ENCODE measurements at regions not wholly inside any gene's neighbourhood (a gene's known extent, or its start where the extent isn't known, plus 50 kb on each side); places are given as distances from the start of the nearest gene placed in this dataset.

GRCh38 chr4:162523171-162523570 lies 359.4 kb upstream of the FSTL5 start:
- no peaks in the 10 kb centered on the region for H3K9me3 ChIP-seq (replicated peaks; ENCODE audit: insufficient read depth, low read length)
- no peak for DNase-seq
- H3K4me3 ChIP-seq (ENCODE audit: low read length): no peak overlapping the region
- H3K9me2 ChIP-seq (replicated peaks; ENCODE audit: insufficient read depth, low read length): no peaks in the 10 kb centered on the region
- no peaks in the 10 kb centered on the region for H3K79me2 ChIP-seq (ENCODE audit: low read length)
- H3F3A ChIP-seq (ENCODE audit: insufficient read depth, low read length): no peaks in the 10 kb centered on the region
- no peak overlapping the region for H3K4me2 ChIP-seq (ENCODE audit: low read depth, low read length)
- H3K27ac ChIP-seq (ENCODE audit: low read length): no peak overlapping the region
- no peak overlapping the region for H2AFZ ChIP-seq (ENCODE audit: low read length)
- no peaks in the 10 kb centered on the region for H3K4me1 ChIP-seq (ENCODE audit: low read length)
- no peaks in the 10 kb centered on the region for H3K27me3 ChIP-seq (replicated peaks; ENCODE audit: insufficient read depth, low read length)
- TF ChIP-seq EZH2phosphoT487 (IDR thresholded peaks at IDR 0.05; ENCODE audit: low read length) (no peak), EZH2 (optimal IDR thresholded peaks at IDR 0.05; ENCODE audit: low read depth, low read length) (no peak), CTCF (IDR thresholded peaks at IDR 0.05; ENCODE audit: low read length) (no peak)
- no peaks in the 10 kb centered on the region for H4K20me1 ChIP-seq (ENCODE audit: insufficient read depth, low read length)
- H3K9ac ChIP-seq (ENCODE audit: low read length): no peak overlapping the region
- H3K36me3 ChIP-seq (replicated peaks; ENCODE audit: insufficient read depth, low read length): no peaks in the 10 kb centered on the region

- DNase-seq: no peak
- Histone ChIP-seq H2AFZ (ENCODE audit: low read length) (no peak overlapping the region), H4K20me1 (ENCODE audit: insufficient read depth, low read length) (no peaks in the 10 kb centered on the region), H3K9me2 (replicated peaks; ENCODE audit: insufficient read depth, low read length) (no peaks in the 10 kb centered on the region), H3K27ac (ENCODE audit: low read length) (no peak overlapping the region), H3K4me3 (ENCODE audit: low read length) (no peak overlapping the region), H3F3A (ENCODE audit: insufficient read depth, low read length) (no peaks in the 10 kb centered on the region), H3K9me3 (replicated peaks; ENCODE audit: insufficient read depth, low read length) (no peaks in the 10 kb centered on the region), H3K4me2 (ENCODE audit: low read depth, low read length) (no peak overlapping the region), H3K27me3 (replicated peaks; ENCODE audit: insufficient read depth, low read length) (no peaks in the 10 kb centered on the region), H3K9ac (ENCODE audit: low read length) (no peak overlapping the region), H3K4me1 (ENCODE audit: low read length) (no peaks in the 10 kb centered on the region), H3K79me2 (ENCODE audit: low read length) (no peaks in the 10 kb centered on the region), H3K36me3 (replicated peaks; ENCODE audit: insufficient read depth, low read length) (no peaks in the 10 kb centered on the region)
- TF ChIP-seq EZH2phosphoT487 (IDR thresholded peaks at IDR 0.05; ENCODE audit: low read length) (no peak), CTCF (IDR thresholded peaks at IDR 0.05; ENCODE audit: low read length) (no peak), EZH2 (optimal IDR thresholded peaks at IDR 0.05; ENCODE audit: low read depth, low read length) (no peak)
These were observed 358.9 kb upstream of the FSTL5 start for GRCh38 chr4:162522724-162523123.

GRCh38 chr4:162510937-162511336 lies 347.1 kb upstream of the FSTL5 start:
- Histone ChIP-seq H3F3A (ENCODE audit: insufficient read depth, low read length) (no peaks in the 10 kb centered on the region), H2AFZ (ENCODE audit: low read length) (no peak overlapping the region), H3K4me2 (ENCODE audit: low read depth, low read length) (no peak overlapping the region), H3K27me3 (replicated peaks; ENCODE audit: insufficient read depth, low read length) (no peaks in the 10 kb centered on the region), H3K9me2 (replicated peaks; ENCODE audit: insufficient read depth, low read length) (no peaks in the 10 kb centered on the region), H3K9me3 (replicated peaks; ENCODE audit: insufficient read depth, low read length) (no peaks in the 10 kb centered on the region), H3K4me3 (ENCODE audit: low read length) (no peak overlapping the region), H3K79me2 (ENCODE audit: low read length) (no peaks in the 10 kb centered on the region), H3K36me3 (replicated peaks; ENCODE audit: insufficient read depth, low read length) (no peaks in the 10 kb centered on the region), H3K4me1 (ENCODE audit: low read length) (no peaks in the 10 kb centered on the region), H3K9ac (ENCODE audit: low read length) (no peak overlapping the region), H4K20me1 (ENCODE audit: insufficient read depth, low read length) (no peaks in the 10 kb centered on the region), H3K27ac (ENCODE audit: low read length) (no peak overlapping the region)
- DNase-seq: no peak
- no peak for TF ChIP-seq EZH2phosphoT487 (IDR thresholded peaks at IDR 0.05; ENCODE audit: low read length)
- TF ChIP-seq EZH2 (optimal IDR thresholded peaks at IDR 0.05; ENCODE audit: low read depth, low read length): no peak
- no peak for TF ChIP-seq CTCF (IDR thresholded peaks at IDR 0.05; ENCODE audit: low read length)
